ENCODE measurements at regions not wholly inside any gene's neighbourhood (a gene's known extent, or its start where the extent isn't known, plus 50 kb on each side); places are given as distances from the start of the nearest gene placed in this dataset.

- TF ChIP-seq GATA2 (IDR thresholded peaks at IDR 0.05; ENCODE audit: low read depth, low read length) = no peak
- no peak for TF ChIP-seq GATA3 (IDR thresholded peaks at IDR 0.05; ENCODE audit: low read depth, low read length)
Measured at GRCh38 chr4:132227151-132227856, 921.8 kb upstream of the PCDH10 start.

Data from SH-SY5Y (cell line).